ENCODE measurements at regions not wholly inside any gene's neighbourhood (a gene's known extent, or its start where the extent isn't known, plus 50 kb on each side); places are given as distances from the start of the nearest gene placed in this dataset.

- Histone ChIP-seq H3K27me3 (no peaks in the 10 kb centered on the region), H3K4me3 (no peak overlapping the region), H3K36me3 (no peaks in the 10 kb centered on the region), H3K4me1 (no peaks in the 10 kb centered on the region), H3K9me3 (peaks cover 0 to 13% of the 10 kb centered on the region in 2 donors), H3K27ac (no peak overlapping the region)
- no peak for TF ChIP-seq CTCF (IDR thresholded peaks at IDR 0.05)
- intact Hi-C loops (cut with DNase I), result no loop called here
- DNase-seq (ENCODE audit: low spot score in 2 of 2), result no peak
Measured at GRCh38 chr13:106362707-106363106, 172.8 kb downstream of the EFNB2 start.

- no peak overlapping the region for H3K27ac ChIP-seq
- no peak for DNase-seq (ENCODE audit: low spot score in 2 of 2)
- peaks cover 0 to 13% of the 10 kb centered on the region in 2 donors for H3K9me3 ChIP-seq
- H3K27me3 ChIP-seq, result no peaks in the 10 kb centered on the region
- H3K36me3 ChIP-seq, result no peaks in the 10 kb centered on the region
- H3K4me3 ChIP-seq, result no peak overlapping the region
- H3K4me1 ChIP-seq, result no peaks in the 10 kb centered on the region
- intact Hi-C loops (cut with DNase I), result no loop called here
- no peak for TF ChIP-seq CTCF (IDR thresholded peaks at IDR 0.05)
Measured at GRCh38 chr13:106361621-106362020, 173.8 kb downstream of the EFNB2 start.

GRCh38 chr13:106357198-106357597 is 178.3 kb downstream of the EFNB2 start:
- Histone ChIP-seq H3K9me3 (no peaks in the 10 kb centered on the region), H3K4me3 (no peak overlapping the region), H3K36me3 (no peaks in the 10 kb centered on the region), H3K4me1 (no peaks in the 10 kb centered on the region), H3K27ac (no peak overlapping the region), H3K27me3 (no peaks in the 10 kb centered on the region)
- no peak for TF ChIP-seq CTCF (IDR thresholded peaks at IDR 0.05)
- intact Hi-C loops (cut with DNase I), result no loop called here
- DNase-seq (ENCODE audit: low spot score in 2 of 2), result no peak

GRCh38 chr13:106355866-106356265 is 179.6 kb downstream of the EFNB2 start:
- intact Hi-C loops (cut with DNase I), result no loop called here
- Histone ChIP-seq H3K27ac (no peak overlapping the region), H3K4me3 (no peak overlapping the region), H3K4me1 (no peaks in the 10 kb centered on the region), H3K9me3 (no peaks in the 10 kb centered on the region), H3K36me3 (no peaks in the 10 kb centered on the region), H3K27me3 (no peaks in the 10 kb centered on the region)
- no peak for DNase-seq (ENCODE audit: low spot score in 2 of 2)
- TF ChIP-seq CTCF (IDR thresholded peaks at IDR 0.05), result no peak

- no peak for DNase-seq (ENCODE audit: low spot score in 2 of 2)
- Histone ChIP-seq H3K4me3 (no peak overlapping the region), H3K27me3 (no peaks in the 10 kb centered on the region), H3K27ac (no peak overlapping the region), H3K36me3 (no peaks in the 10 kb centered on the region), H3K9me3 (no peaks in the 10 kb centered on the region), H3K4me1 (no peaks in the 10 kb centered on the region)
- intact Hi-C loops (cut with DNase I), result no loop called here
- no peak for TF ChIP-seq CTCF (IDR thresholded peaks at IDR 0.05)
Measured at GRCh38 chr13:106354961-106355360, 180.5 kb downstream of the EFNB2 start.

GRCh38 chr13:106352850-106353249 is 182.6 kb downstream of the EFNB2 start:
- no peak for DNase-seq (ENCODE audit: low spot score in 2 of 2)
- intact Hi-C loops (cut with DNase I), result no loop called here
- H3K36me3 ChIP-seq, result no peaks in the 10 kb centered on the region
- no peak overlapping the region for H3K27ac ChIP-seq
- TF ChIP-seq CTCF (IDR thresholded peaks at IDR 0.05), result no peak
- H3K27me3 ChIP-seq, result no peaks in the 10 kb centered on the region
- H3K4me3 ChIP-seq, result no peak overlapping the region
- H3K9me3 ChIP-seq, result no peaks in the 10 kb centered on the region
- H3K4me1 ChIP-seq, result peaks cover 0 to 5% of the 10 kb centered on the region in 2 donors

Measured in ascending aorta (tissue), 2 donors.